ENCODE measurements at regions not wholly inside any gene's neighbourhood (a gene's known extent, or its start where the extent isn't known, plus 50 kb on each side); places are given as distances from the start of the nearest gene placed in this dataset.
"Not testable (repeated sequence)": the region's sequence is repeated elsewhere in the genome, so short reads cannot be mapped to it uniquely, and the experiment has no call there.

DNA sequence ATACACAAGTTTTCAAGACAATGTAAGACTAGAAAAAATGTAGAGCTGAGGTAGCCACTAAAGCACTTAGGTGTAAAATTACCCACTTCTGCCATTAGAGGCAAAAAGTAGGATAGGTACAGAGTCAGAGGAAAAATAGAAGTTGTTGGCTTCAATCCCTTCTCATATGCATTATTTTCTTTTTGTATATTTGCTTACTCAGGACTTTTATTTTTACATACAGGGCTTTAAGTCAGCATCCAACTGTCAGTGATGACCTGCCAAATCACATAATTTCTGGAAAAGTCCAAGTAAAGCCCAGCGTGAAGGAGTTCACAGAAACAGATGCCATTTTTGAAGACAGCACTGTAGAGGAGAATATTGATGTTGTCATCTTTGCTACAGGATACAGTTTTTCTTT is 211.0 kb upstream of the POGK start:
- WGBS (ENCODE audit: insufficient coverage): 100% methylated on average over 1 of the region's 1 CpG
- Histone ChIP-seq H3K4me1 (ENCODE audit: control extremely low read depth in 1 of 4, control insufficient read depth in 4 of 4, insufficient read depth in 4 of 4, low read length in 3 of 4) (no peaks in the 10 kb centered on the region), H3K9me3 (ENCODE audit: control extremely low read depth in 1 of 5, control insufficient read depth in 4 of 5, insufficient read depth in 2 of 5, low read depth in 1 of 5, low read length in 4 of 5) (no peaks in the 10 kb centered on the region), H3K27me3 (replicated peaks in 2 of 5; ENCODE audit: control insufficient read depth in 4 of 5, insufficient read depth in 5 of 5, low read length in 4 of 5) (peaks cover 0 to 2% (median 0%) of the 10 kb centered on the region in 5 experiments), H3K36me3 (ENCODE audit: control insufficient read depth in 4 of 4, insufficient read depth in 4 of 4, low read length in 3 of 4) (no peaks in the 10 kb centered on the region), H3K27ac (ENCODE audit: insufficient read depth in 1 of 2, low read depth in 1 of 2, low read length in 2 of 2, poor library complexity in 1 of 2, severe bottlenecking in 2 of 2) (no peak overlapping the region), H3K4me3 (ENCODE audit: control insufficient read depth in 1 of 7, extremely low read depth in 1 of 7, insufficient read depth in 4 of 7, low read depth in 2 of 7, low read length in 6 of 7) (no peak overlapping the region)
- POLR2A ChIA-PET: no interaction called here
- DNase-seq: no peak
- CTCF ChIA-PET: no interaction called here

DNA sequence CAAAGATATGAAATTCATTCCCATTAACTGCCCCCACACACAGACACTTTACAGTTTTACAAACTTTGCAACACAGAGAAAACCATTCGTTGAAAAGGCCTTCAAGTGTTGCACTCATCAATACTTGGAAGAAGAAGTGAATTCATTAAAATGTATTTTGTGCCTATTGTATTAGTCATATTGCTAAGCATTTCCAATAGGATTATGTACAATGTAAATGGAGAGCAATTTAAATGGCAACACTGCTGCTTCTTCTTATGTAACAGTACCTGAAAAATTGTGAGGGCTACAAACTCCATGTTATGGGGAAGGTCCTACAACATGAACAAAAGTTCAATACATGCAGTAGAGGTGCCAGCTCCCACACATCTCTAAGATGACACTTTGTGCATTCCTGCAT is 209.3 kb upstream of the POGK start:
- Histone ChIP-seq H3K4me1 (ENCODE audit: control extremely low read depth in 1 of 4, control insufficient read depth in 4 of 4, insufficient read depth in 4 of 4, low read length in 3 of 4) (no peaks in the 10 kb centered on the region), H3K27ac (ENCODE audit: insufficient read depth in 1 of 2, low read depth in 1 of 2, low read length in 2 of 2, poor library complexity in 1 of 2, severe bottlenecking in 2 of 2) (no peak overlapping the region), H3K4me3 (ENCODE audit: control insufficient read depth in 1 of 7, extremely low read depth in 1 of 7, insufficient read depth in 4 of 7, low read depth in 2 of 7, low read length in 6 of 7) (no peak overlapping the region), H3K27me3 (replicated peaks in 2 of 5; ENCODE audit: control insufficient read depth in 4 of 5, insufficient read depth in 5 of 5, low read length in 4 of 5) (peaks cover 0 to 2% (median 0%) of the 10 kb centered on the region in 5 experiments), H3K9me3 (ENCODE audit: control extremely low read depth in 1 of 5, control insufficient read depth in 4 of 5, insufficient read depth in 2 of 5, low read depth in 1 of 5, low read length in 4 of 5) (no peaks in the 10 kb centered on the region), H3K36me3 (ENCODE audit: control insufficient read depth in 4 of 4, insufficient read depth in 4 of 4, low read length in 3 of 4) (no peaks in the 10 kb centered on the region)
- no CpG with 5 or more reads among the region's 1 CpG for WGBS (ENCODE audit: insufficient coverage)
- no peak for DNase-seq
- ChIA-PET POLR2A (no interaction called here), CTCF (no interaction called here)

DNA sequence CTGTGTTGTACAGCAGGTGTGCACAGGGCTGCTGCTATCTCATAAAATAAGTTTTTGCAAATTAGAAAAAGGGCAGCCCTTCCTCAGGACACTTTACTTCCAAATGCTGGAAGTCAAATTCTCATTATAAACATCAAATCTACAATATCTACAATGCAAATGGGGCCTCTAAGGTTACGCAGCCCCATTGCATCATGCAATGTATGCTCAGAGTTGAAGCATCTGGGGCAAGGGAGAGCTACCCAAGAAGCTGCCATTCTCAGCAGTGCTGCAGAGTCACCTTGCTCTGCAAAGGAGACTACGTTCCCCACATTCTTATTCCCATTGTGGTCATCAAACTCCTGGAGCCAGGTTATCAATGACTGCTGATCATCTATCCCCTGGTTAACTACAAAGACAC is 208.9 kb upstream of the POGK start:
- no peaks in the 10 kb centered on the region for H3K9me3 ChIP-seq (ENCODE audit: control extremely low read depth in 1 of 5, control insufficient read depth in 4 of 5, insufficient read depth in 2 of 5, low read depth in 1 of 5, low read length in 4 of 5)
- no peak for DNase-seq
- ChIA-PET CTCF (no interaction called here), POLR2A (no interaction called here)
- H3K4me1 ChIP-seq (ENCODE audit: control extremely low read depth in 1 of 4, control insufficient read depth in 4 of 4, insufficient read depth in 4 of 4, low read length in 3 of 4): no peaks in the 10 kb centered on the region
- H3K36me3 ChIP-seq (ENCODE audit: control insufficient read depth in 4 of 4, insufficient read depth in 4 of 4, low read length in 3 of 4): no peaks in the 10 kb centered on the region
- no peak overlapping the region for H3K27ac ChIP-seq (ENCODE audit: insufficient read depth in 1 of 2, low read depth in 1 of 2, low read length in 2 of 2, poor library complexity in 1 of 2, severe bottlenecking in 2 of 2)
- peaks cover 0 to 2% (median 0%) of the 10 kb centered on the region in 5 experiments for H3K27me3 ChIP-seq (replicated peaks in 2 of 5; ENCODE audit: control insufficient read depth in 4 of 5, insufficient read depth in 5 of 5, low read length in 4 of 5)
- H3K4me3 ChIP-seq (ENCODE audit: control insufficient read depth in 1 of 7, extremely low read depth in 1 of 7, insufficient read depth in 4 of 7, low read depth in 2 of 7, low read length in 6 of 7): no peak overlapping the region
- WGBS (ENCODE audit: insufficient coverage): 90% methylated on average over 2 of the region's 2 CpGs

DNA sequence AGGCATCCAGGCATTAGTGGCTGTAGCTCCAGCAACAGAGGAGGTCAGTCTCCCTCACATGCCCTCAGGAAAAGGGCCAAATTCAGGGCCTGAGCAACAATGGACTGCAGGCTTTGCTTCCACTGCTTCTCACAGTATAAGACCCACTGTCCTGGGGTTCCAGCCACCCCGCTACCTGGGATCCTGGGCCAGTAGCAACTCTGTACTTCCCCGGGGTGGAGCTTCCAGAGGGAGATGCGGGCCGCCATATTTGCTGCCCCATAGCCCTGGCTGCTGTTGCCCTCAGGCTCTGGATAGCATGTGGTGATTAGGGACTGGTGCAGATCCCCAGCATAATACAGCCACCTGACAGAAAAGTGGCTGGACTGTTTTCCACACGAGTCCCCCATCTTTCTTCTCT is 201.1 kb upstream of the POGK start:
- H3K4me3 ChIP-seq (ENCODE audit: control insufficient read depth in 1 of 7, extremely low read depth in 1 of 7, insufficient read depth in 4 of 7, low read depth in 2 of 7, low read length in 6 of 7): no peak overlapping the region
- POLR2A ChIA-PET: no interaction called here
- no peak overlapping the region for H3K27ac ChIP-seq (ENCODE audit: insufficient read depth in 1 of 2, low read depth in 1 of 2, low read length in 2 of 2, poor library complexity in 1 of 2, severe bottlenecking in 2 of 2)
- H3K9me3 ChIP-seq (ENCODE audit: control extremely low read depth in 1 of 5, control insufficient read depth in 4 of 5, insufficient read depth in 2 of 5, low read depth in 1 of 5, low read length in 4 of 5): no peaks in the 10 kb centered on the region
- no peaks in the 10 kb centered on the region for H3K27me3 ChIP-seq (replicated peaks in 2 of 5; ENCODE audit: control insufficient read depth in 4 of 5, insufficient read depth in 5 of 5, low read length in 4 of 5)
- 100% methylated on average over 2 of the region's 5 CpGs for WGBS (ENCODE audit: insufficient coverage)
- H3K4me1 ChIP-seq (ENCODE audit: control extremely low read depth in 1 of 4, control insufficient read depth in 4 of 4, insufficient read depth in 4 of 4, low read length in 3 of 4): no peaks in the 10 kb centered on the region
- DNase-seq: no peak
- no peaks in the 10 kb centered on the region for H3K36me3 ChIP-seq (ENCODE audit: control insufficient read depth in 4 of 4, insufficient read depth in 4 of 4, low read length in 3 of 4)
- CTCF ChIA-PET: no interaction called here

DNA sequence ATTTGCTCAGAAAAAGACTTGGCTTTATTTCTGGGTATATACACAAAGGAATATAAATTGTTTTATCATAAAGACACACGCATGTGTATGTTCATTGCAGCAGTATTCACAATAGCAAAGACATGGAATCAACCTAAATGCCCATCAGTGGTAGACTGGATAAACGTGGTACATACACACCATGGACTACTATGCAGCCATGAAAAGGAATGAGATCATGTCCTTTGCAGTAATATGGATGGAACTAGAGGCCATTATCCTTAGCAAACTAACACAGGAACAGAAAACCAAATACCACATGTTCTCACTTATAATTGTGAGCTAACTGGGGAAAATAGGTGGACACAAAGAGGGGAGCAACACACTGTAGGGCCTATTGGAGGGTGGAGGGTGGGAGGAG is 182.0 kb upstream of the POGK start:
- H3K4me1 ChIP-seq (ENCODE audit: control extremely low read depth in 1 of 4, control insufficient read depth in 4 of 4, insufficient read depth in 4 of 4, low read length in 3 of 4); H3K27me3 ChIP-seq (replicated peaks in 2 of 5; ENCODE audit: control insufficient read depth in 4 of 5, insufficient read depth in 5 of 5, low read length in 4 of 5); POLR2A ChIA-PET; H3K4me3 ChIP-seq (ENCODE audit: control insufficient read depth in 1 of 7, extremely low read depth in 1 of 7, insufficient read depth in 4 of 7, low read depth in 2 of 7, low read length in 6 of 7); H3K36me3 ChIP-seq (ENCODE audit: control insufficient read depth in 4 of 4, insufficient read depth in 4 of 4, low read length in 3 of 4); DNase-seq; CTCF ChIA-PET; H3K27ac ChIP-seq (ENCODE audit: insufficient read depth in 1 of 2, low read depth in 1 of 2, low read length in 2 of 2, poor library complexity in 1 of 2, severe bottlenecking in 2 of 2); H3K9me3 ChIP-seq (ENCODE audit: control extremely low read depth in 1 of 5, control insufficient read depth in 4 of 5, insufficient read depth in 2 of 5, low read depth in 1 of 5, low read length in 4 of 5): not testable (repeated sequence)
- no CpG with 5 or more reads among the region's 2 CpGs for WGBS (ENCODE audit: insufficient coverage)

DNA sequence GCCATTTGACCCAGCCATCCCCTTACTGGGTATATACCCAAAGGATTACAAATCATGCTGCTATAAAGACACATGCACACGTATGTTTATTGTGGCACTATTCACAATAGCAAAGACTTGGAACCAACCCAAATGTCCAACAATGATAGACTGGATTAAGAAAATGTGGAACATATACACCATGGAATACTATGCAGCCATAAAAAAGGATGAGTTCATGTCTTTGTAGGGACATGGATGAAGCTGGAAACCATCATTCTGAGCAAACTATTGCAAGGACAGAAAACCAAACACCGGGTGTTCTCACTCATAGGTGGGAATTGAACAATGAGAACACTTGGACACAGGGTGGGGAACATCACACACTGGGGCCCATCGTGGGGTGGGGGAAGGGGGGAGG is 172.5 kb upstream of the POGK start:
- H3K4me1 ChIP-seq (ENCODE audit: control extremely low read depth in 1 of 4, control insufficient read depth in 4 of 4, insufficient read depth in 4 of 4, low read length in 3 of 4); H3K27me3 ChIP-seq (replicated peaks in 2 of 5; ENCODE audit: control insufficient read depth in 4 of 5, insufficient read depth in 5 of 5, low read length in 4 of 5); POLR2A ChIA-PET; DNase-seq; H3K27ac ChIP-seq (ENCODE audit: insufficient read depth in 1 of 2, low read depth in 1 of 2, low read length in 2 of 2, poor library complexity in 1 of 2, severe bottlenecking in 2 of 2); H3K4me3 ChIP-seq (ENCODE audit: control insufficient read depth in 1 of 7, extremely low read depth in 1 of 7, insufficient read depth in 4 of 7, low read depth in 2 of 7, low read length in 6 of 7); H3K9me3 ChIP-seq (ENCODE audit: control extremely low read depth in 1 of 5, control insufficient read depth in 4 of 5, insufficient read depth in 2 of 5, low read depth in 1 of 5, low read length in 4 of 5); H3K36me3 ChIP-seq (ENCODE audit: control insufficient read depth in 4 of 4, insufficient read depth in 4 of 4, low read length in 3 of 4); CTCF ChIA-PET: not testable (repeated sequence)
- 100% methylated on average over 1 of the region's 3 CpGs for WGBS (ENCODE audit: insufficient coverage)

DNA sequence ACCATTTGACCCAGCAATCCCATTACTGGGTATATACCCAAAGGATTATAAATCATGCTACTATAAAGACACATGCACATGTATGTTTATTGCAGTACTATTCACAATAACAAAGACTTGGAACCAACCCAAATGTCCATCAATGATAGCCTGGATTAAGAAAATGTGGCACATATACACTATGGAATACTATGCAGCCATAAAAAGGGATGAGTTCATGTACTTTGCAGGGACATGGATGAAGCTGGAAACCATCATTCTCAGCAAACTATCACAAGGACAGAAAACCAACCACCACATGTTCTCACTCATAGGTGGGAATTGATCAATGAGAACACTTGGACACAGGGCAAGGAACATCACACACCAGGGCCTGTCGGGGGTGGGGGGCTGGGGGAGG is 171.7 kb upstream of the POGK start:
- POLR2A ChIA-PET; H3K9me3 ChIP-seq (ENCODE audit: control extremely low read depth in 1 of 5, control insufficient read depth in 4 of 5, insufficient read depth in 2 of 5, low read depth in 1 of 5, low read length in 4 of 5); H3K36me3 ChIP-seq (ENCODE audit: control insufficient read depth in 4 of 4, insufficient read depth in 4 of 4, low read length in 3 of 4); CTCF ChIA-PET; H3K27ac ChIP-seq (ENCODE audit: insufficient read depth in 1 of 2, low read depth in 1 of 2, low read length in 2 of 2, poor library complexity in 1 of 2, severe bottlenecking in 2 of 2); DNase-seq; H3K4me1 ChIP-seq (ENCODE audit: control extremely low read depth in 1 of 4, control insufficient read depth in 4 of 4, insufficient read depth in 4 of 4, low read length in 3 of 4); H3K4me3 ChIP-seq (ENCODE audit: control insufficient read depth in 1 of 7, extremely low read depth in 1 of 7, insufficient read depth in 4 of 7, low read depth in 2 of 7, low read length in 6 of 7); H3K27me3 ChIP-seq (replicated peaks in 2 of 5; ENCODE audit: control insufficient read depth in 4 of 5, insufficient read depth in 5 of 5, low read length in 4 of 5): not testable (repeated sequence)
- WGBS (ENCODE audit: insufficient coverage): no CpG with 5 or more reads among the region's 1 CpG

DNA sequence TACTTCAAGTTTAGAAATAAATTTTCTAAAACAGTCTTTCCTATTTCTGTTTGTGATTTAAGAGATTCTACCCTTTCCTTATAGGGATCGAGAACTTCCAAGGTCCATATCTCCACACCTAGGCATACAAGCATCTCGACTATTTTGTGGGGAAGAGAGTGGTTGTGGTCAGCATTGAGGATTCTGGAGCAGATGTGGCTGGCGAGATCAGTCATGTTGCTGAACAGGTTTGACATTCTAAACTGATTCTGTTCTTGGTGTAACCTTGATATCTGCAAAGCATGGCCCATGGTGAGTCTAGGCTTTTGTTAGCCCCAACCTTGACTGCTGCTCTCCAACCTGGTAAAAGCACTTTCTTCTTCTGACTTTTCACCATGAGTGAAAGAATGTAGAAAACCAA is 167.6 kb upstream of the POGK start:
- ChIA-PET POLR2A (no interaction called here), CTCF (no interaction called here)
- H3K27ac ChIP-seq (ENCODE audit: insufficient read depth in 1 of 2, low read depth in 1 of 2, low read length in 2 of 2, poor library complexity in 1 of 2, severe bottlenecking in 2 of 2): no peak overlapping the region
- WGBS (ENCODE audit: insufficient coverage): no CpG with 5 or more reads among the region's 3 CpGs
- no peaks in the 10 kb centered on the region for H3K9me3 ChIP-seq (ENCODE audit: control extremely low read depth in 1 of 5, control insufficient read depth in 4 of 5, insufficient read depth in 2 of 5, low read depth in 1 of 5, low read length in 4 of 5)
- H3K4me1 ChIP-seq (ENCODE audit: control extremely low read depth in 1 of 4, control insufficient read depth in 4 of 4, insufficient read depth in 4 of 4, low read length in 3 of 4): peaks cover 0 to 4% (median under 1%) of the 10 kb centered on the region in 4 experiments
- no peaks in the 10 kb centered on the region for H3K36me3 ChIP-seq (ENCODE audit: control insufficient read depth in 4 of 4, insufficient read depth in 4 of 4, low read length in 3 of 4)
- peaks cover 0 to 2% (median 0%) of the 10 kb centered on the region in 5 experiments for H3K27me3 ChIP-seq (replicated peaks in 2 of 5; ENCODE audit: control insufficient read depth in 4 of 5, insufficient read depth in 5 of 5, low read length in 4 of 5)
- no peak overlapping the region for H3K4me3 ChIP-seq (ENCODE audit: control insufficient read depth in 1 of 7, extremely low read depth in 1 of 7, insufficient read depth in 4 of 7, low read depth in 2 of 7, low read length in 6 of 7)
- no peak for DNase-seq
